Prostate gland (tissue), 2 donors: ENCODE measurements at regions not wholly inside any gene's neighbourhood (a gene's known extent, or its start where the extent isn't known, plus 50 kb on each side); places are given as distances from the start of the nearest gene placed in this dataset.
"Not testable (repeated sequence)": the region's sequence is repeated elsewhere in the genome, so short reads cannot be mapped to it uniquely, and the experiment has no call there.

Experiments
- DNase-seq: peaks from one replicate; pipeline ENCODE4 v3.0.0-alpha.2; 2019; ENCODE audit warnings: low spot score
- H3K27ac ChIP-seq, 2 donors: fragments of 200-600 bp; sonication (generic); 2 replicates each; pipeline ENCODE4 v1.5.1; 2017 to 2019
- H3K27me3 ChIP-seq: fragments of 200-600 bp; sonication (generic); replicated peaks from 2 replicates; pipeline ENCODE4 v1.5.1; 2019; ENCODE audit not compliant: insufficient read depth
- H3K36me3 ChIP-seq, 2 donors: fragments of 200-600 bp; sonication (generic); 1 replicate in 1 of 2; 2 replicates in 1 of 2; pipeline versions ENCODE4 v1.5.1 to v1.8.1; 2017 to 2019
- H3K4me1 ChIP-seq: fragments of 200-600 bp; sonication (generic); replicated peaks from 2 replicates; pipeline ENCODE4 v1.5.1; 2019
- H3K4me3 ChIP-seq, 2 donors: fragments of 200-600 bp; sonication (generic); 2 replicates each; pipeline ENCODE4 v1.5.1; 2017 to 2019
- H3K9me3 ChIP-seq: fragments of 200-600 bp; sonication (generic); 2 replicates; pipeline ENCODE4 v1.5.1; 2017
- CTCF ChIP-seq, 4 experiments: fragments of 200-600 bp in 2 of 4; fragments of 450-650 bp in 2 of 4; sonication (generic) in 2 of 4; IDR thresholded peaks; 1 replicate in 3 of 4; 2 replicates in 1 of 4; pipeline ENCODE4 v1.5.1; 2016 to 2019; ENCODE audit warnings: antibody characterized with exemption in 4 of 4, mild to moderate bottlenecking in 2 of 4, moderate library complexity in 2 of 4
- POLR2A ChIP-seq: fragments of 450-650 bp; IDR thresholded peaks from one replicate; pipeline ENCODE4 v1.6.1; 2016; ENCODE audit warnings: antibody characterized with exemption, mild to moderate bottlenecking
- POLR2AphosphoS5 ChIP-seq: sonication (generic); formaldehyde crosslinking; IDR thresholded peaks from one replicate; pipeline ENCODE4 v1.6.1; 2017; ENCODE audit warnings: antibody characterized with exemption
- WGBS: methylation state at CpG from one replicate; pipeline ENCODE4 v1.1.5; 2018; 5-methylcytosine and 5-hydroxymethylcytosine counted together
- intact Hi-C: fragments of 100-400 bp; cut with DNase I; formaldehyde crosslinking; loops from one replicate; pipeline ENCODE4 v1.14.2; 2022

GRCh38 chr2:103402944-103403343, 641.1 kb downstream of the TMEM182 start:
- Histone ChIP-seq H3K27me3 (no peaks in the 10 kb centered on the region), H3K36me3 (no peaks in the 10 kb centered on the region), H3K4me1 (no peaks in the 10 kb centered on the region), H3K9me3 (no peaks in the 10 kb centered on the region), H3K4me3 (no peak overlapping the region), H3K27ac (no peak overlapping the region)
- no peak for TF ChIP-seq POLR2A
- TF ChIP-seq CTCF (IDR thresholded peaks at IDR 0.05), result no peak
- TF ChIP-seq POLR2AphosphoS5, result no peak
- 86% methylated on average over 5 of the region's 5 CpGs for WGBS
- intact Hi-C loops, result no loop called here
- no peak for DNase-seq

- H3K36me3 ChIP-seq, DNase-seq, intact Hi-C loops, H3K9me3 ChIP-seq, H3K4me1 ChIP-seq, H3K27ac ChIP-seq, H3K4me3 ChIP-seq, H3K27me3 ChIP-seq: not testable (repeated sequence)
- 85% methylated on average over 5 of the region's 5 CpGs for WGBS
Observed at GRCh38 chr2:103403388-103403787, 641.6 kb downstream of the TMEM182 start.

- WGBS, result 92% methylated on average over 4 of the region's 4 CpGs
- Histone ChIP-seq H3K9me3 (no peaks in the 10 kb centered on the region), H3K27me3 (no peaks in the 10 kb centered on the region), H3K4me1 (no peaks in the 10 kb centered on the region), H3K27ac (no peak overlapping the region), H3K36me3 (no peaks in the 10 kb centered on the region), H3K4me3 (no peak overlapping the region)
- intact Hi-C loops, result no loop called here
- DNase-seq, result no peak
- TF ChIP-seq CTCF (IDR thresholded peaks at IDR 0.05) (no peak), POLR2AphosphoS5 (no peak), POLR2A (no peak)
Observed at GRCh38 chr2:103410221-103410620, 648.4 kb downstream of the TMEM182 start.

GRCh38 chr2:103419506-103419905, 657.7 kb downstream of the TMEM182 start:
- no peaks in the 10 kb centered on the region for H3K4me1 ChIP-seq
- DNase-seq, result no peak
- H3K9me3 ChIP-seq, result no peaks in the 10 kb centered on the region
- WGBS, result 67% methylated on average over 2 of the region's 2 CpGs
- no peaks in the 10 kb centered on the region for H3K27me3 ChIP-seq
- TF ChIP-seq POLR2AphosphoS5 (no peak), CTCF (IDR thresholded peaks at IDR 0.05) (no peak), POLR2A (no peak)
- H3K36me3 ChIP-seq, result no peaks in the 10 kb centered on the region
- no peak overlapping the region for H3K4me3 ChIP-seq
- H3K27ac ChIP-seq, result no peak overlapping the region
- intact Hi-C loops, result no loop called here

- Histone ChIP-seq H3K36me3 (no peaks in the 10 kb centered on the region), H3K9me3 (no peaks in the 10 kb centered on the region), H3K4me3 (no peak overlapping the region), H3K27me3 (no peaks in the 10 kb centered on the region), H3K4me1 (no peaks in the 10 kb centered on the region), H3K27ac (no peak overlapping the region)
- TF ChIP-seq POLR2A (no peak), CTCF (IDR thresholded peaks at IDR 0.05) (no peak), POLR2AphosphoS5 (no peak)
- 82% methylated on average over 2 of the region's 2 CpGs for WGBS
- intact Hi-C loops, result no loop called here
- DNase-seq, result no peak
Observed at GRCh38 chr2:103423100-103423499, 661.3 kb downstream of the TMEM182 start.
